GM19467 (cell line): ENCODE measurements at regions not wholly inside any gene's neighbourhood (a gene's known extent, or its start where the extent isn't known, plus 50 kb on each side); places are given as distances from the start of the nearest gene placed in this dataset.

Experiments
- ATAC-seq: cut with Tn5 transposase; IDR thresholded peaks from one replicate; pipeline ENCODE4 v1.9.1; 2021; ENCODE audit warnings: mild to moderate bottlenecking, moderate library complexity; ENCODE audit not compliant: unreplicated experiment

- no peak for ATAC-seq
These were observed 133.6 kb downstream of the UBE2E3 start for GRCh38 chr2:181114021-181114420.

- no peak for ATAC-seq
These were observed 135.9 kb downstream of the UBE2E3 start for GRCh38 chr2:181116261-181116660.

DNA sequence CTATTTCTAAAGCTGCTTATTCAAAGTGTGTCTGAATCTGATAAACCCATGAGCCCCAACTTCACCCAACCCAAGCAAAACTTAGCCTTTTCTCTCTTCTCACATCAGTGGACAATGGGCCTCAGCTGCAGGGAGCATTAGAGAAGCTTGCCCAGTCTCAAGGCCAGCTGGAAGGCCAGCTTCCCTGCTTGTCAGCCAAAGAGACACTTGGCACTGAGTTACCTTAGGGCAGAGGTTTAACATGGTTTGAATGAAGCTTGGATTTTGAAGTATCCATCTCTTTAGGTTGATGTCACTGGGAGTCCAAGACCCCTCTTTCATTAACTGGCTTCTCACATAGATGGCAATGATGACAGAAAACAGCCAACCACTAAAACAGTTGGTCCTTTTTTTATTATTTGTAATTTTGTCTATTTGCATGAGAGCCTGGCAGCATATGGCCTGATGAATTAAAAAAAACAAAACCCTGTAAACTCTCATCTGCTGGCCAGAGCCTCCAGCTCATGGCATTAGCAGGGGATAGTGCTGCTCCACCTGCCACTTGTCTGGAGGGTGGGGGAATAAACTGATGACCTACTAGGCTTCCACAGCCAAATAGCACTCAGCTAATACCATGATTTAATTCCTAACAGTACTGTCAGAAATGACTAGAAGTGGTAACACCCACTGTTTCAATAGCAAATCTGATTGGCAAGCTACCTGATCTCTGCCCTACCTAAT, 137.0 kb downstream of the UBE2E3 start:
- ATAC-seq, result no peak

DNA sequence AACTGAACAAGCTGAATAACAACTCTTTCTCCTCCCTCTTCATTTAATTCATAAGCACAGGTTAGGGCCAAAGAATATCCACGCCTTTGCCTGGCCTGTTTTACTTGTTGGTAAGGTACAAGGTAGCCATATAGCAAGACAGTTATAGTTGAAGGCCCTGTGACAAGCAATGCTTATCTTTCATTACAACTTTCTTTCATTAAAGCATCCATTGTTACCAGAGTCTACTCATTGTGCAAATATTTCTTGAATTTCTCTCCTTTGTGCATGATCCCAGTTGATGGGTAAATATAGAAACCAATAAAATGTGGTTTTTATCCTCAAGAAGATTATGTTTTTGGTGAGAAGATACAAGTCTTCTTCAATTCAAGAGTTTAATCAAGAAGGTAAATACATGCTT, 140.2 kb downstream of the UBE2E3 start:
- ATAC-seq, result no peak

- ATAC-seq, result no peak
These were observed 141.6 kb downstream of the UBE2E3 start for GRCh38 chr2:181121996-181122395.

DNA sequence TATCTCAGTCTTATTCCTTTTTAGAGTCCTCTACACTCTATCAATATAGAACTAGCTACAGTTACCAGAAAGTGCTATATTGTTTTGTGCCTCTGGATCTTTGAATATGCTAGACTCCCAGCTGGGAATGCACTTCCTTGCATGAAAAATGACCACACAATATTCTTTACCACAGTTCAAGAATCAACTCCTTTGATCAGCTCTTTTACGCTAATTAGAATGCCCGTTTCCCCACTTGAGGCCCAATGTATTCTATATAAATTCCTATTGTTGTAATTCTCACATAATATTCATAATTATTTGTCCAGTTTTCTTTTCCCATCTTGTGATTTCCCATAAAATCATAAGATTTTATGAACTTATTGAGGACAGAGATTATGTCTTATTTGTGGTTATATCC, 142.2 kb downstream of the UBE2E3 start:
- ATAC-seq, result no peak

DNA sequence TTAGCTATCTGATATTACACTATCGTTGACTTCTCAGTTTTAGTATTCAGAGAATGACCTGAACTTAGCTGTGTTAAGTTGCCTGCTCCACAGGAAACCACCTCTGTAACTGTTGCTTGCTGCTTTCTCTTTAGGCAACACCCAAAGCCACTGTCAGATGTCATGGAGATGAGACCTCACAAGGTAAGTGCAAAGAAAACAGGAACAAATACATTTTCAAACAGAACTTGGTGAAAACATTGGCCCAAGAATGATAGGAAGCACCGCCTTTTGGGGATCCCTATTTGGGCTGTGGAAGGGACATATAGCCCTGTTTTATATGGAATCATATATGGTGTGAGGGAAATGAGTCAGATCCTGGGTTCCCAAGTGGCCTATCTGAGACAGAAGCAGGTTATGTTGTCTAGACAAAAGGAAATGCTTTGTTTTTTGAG, 143.4 kb downstream of the UBE2E3 start:
- ATAC-seq, result peak; percentile 83

DNA sequence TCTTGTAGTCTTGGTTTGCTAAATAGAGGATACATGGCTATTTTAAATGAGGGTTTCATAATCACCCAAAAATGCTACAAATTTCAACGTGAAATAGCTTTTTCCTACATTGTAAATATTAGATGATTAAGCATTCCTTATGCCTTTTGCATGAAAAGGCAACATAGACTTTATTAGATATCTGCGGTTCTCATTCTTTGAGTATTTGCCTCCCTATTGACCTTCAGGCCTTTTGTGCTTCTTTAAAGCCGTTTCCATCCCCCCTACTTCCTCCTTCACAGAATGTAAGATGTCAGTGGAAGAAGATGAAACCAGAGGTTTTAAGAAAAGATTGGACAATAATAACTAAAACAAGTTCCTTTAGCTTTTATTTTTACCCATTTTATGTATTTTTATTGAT, 144.1 kb downstream of the UBE2E3 start:
- ATAC-seq, result no peak

- no peak for ATAC-seq
These were observed 145.0 kb downstream of the UBE2E3 start for GRCh38 chr2:181125359-181125758.

DNA sequence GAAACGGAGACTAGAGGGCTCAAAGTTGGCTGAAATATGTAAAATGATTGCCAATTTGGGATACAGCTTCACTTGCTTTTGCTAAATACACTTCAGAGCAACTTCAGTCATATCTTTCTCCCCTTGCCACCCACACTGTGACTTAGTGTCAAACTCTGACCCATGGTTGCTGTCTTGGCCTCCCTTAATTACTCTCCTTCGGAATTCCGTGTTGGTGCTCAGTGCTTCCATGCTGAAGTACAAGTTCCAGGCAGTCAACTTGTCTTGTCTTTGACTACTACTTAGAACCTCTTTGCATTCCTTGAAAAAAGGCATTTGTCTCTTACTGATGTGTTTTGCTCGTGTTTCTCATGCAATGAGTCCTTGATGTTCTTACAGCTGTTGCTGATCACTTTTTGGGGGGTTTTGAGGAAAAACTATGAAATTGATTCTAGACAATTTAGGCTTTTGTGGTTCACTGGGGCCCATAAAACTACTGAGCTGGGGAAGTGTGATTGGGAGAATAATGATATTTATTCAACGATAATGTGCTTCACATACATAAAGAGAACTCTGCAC, 146.0 kb downstream of the UBE2E3 start:
- ATAC-seq, result no peak

GRCh38 chr2:181128199-181128598, 147.8 kb downstream of the UBE2E3 start:
- ATAC-seq, result peak; percentile 65

- ATAC-seq, result no peak
These were observed 149.1 kb downstream of the UBE2E3 start for GRCh38 chr2:181129364-181130056.

GRCh38 chr2:181130686-181131085, 150.3 kb downstream of the UBE2E3 start:
- ATAC-seq, result no peak

DNA sequence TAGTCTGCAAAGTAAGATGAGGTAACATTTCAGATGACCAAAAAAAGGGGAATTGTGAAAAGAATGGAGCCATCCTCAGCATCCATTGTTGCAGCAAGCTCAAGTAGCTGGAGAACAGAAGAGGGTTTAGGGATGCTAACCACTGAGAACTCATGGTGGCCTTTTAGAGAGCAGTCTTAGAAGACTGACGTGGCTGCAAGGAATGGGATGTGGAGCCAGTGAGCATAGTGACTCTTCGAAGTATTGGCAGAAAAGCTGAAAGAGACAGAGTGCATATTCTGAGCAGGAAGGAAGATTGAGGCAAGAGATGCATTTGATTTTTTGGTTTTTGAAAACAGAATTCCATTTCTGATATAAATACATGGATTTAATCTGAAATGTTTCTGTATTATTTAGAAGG, 151.2 kb downstream of the UBE2E3 start:
- no peak for ATAC-seq

- no peak for ATAC-seq
These were observed 158.4 kb downstream of the UBE2E3 start for GRCh38 chr2:181138816-181139215.

DNA sequence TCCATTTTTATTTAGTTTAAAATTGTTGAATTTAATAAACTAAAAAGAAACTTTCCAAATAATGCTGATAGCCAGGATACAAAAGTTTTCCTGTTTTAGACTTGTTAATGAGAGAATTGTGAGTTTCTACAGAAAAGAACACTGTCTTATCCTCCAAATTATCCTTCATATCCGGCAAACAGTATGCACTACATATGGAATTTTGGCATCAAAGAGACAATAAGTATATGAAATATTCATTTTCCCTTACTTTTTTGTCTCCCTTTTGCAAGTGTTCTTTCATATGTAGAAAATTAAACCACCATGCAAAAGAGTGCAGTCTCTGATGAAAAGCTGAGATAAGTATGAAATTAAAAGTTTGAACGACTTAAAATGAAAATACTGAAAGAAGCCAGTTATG, 159.4 kb downstream of the UBE2E3 start:
- ATAC-seq, result no peak

DNA sequence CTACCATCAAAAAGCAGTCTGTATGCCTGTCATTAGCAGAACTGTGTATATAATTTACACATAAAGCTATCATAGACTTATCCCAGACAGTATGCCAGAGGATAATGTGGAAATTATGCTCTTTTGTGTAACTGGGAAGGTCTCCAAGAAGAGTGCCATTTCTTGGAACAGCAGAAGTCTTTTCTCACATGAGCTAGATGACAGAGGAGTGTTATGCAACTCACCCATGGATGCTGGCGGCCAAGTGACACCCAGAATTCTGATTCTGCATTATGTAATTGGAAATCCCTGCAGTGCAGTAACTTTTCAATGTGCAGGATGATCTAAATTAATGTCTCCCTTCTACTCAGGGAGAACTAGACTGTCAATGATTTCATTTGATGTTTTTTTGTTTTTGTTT, 160.0 kb downstream of the UBE2E3 start:
- ATAC-seq, result no peak

- no peak for ATAC-seq
These were observed 160.5 kb downstream of the UBE2E3 start for GRCh38 chr2:181140928-181141327.

DNA sequence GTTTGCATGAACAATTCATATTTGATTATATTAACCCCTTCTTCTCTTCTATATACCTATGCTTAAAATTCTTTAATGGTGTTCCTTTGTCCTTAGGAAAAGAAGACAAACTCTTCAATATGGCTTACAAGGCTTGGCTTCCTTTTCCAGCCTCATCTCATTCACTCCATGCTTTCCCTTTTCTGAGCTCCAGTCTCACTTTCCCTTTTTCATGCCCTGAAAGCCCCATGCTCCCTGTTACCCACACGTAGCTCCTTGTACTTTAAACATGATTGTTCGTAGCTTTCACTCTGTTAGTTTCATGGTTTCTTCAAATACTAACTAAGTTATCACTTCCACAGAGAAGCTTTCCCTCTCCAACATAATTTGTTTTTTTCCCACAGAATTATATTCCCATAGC, 161.3 kb downstream of the UBE2E3 start:
- ATAC-seq, result no peak

- ATAC-seq, result no peak
These were observed 162.1 kb downstream of the UBE2E3 start for GRCh38 chr2:181142514-181142913.

- no peak for ATAC-seq
These were observed 163.4 kb downstream of the UBE2E3 start for GRCh38 chr2:181143790-181144300.

GRCh38 chr2:181145645-181146044, 165.2 kb downstream of the UBE2E3 start:
- no peak for ATAC-seq
